ENCODE measurements at regions not wholly inside any gene's neighbourhood (a gene's known extent, or its start where the extent isn't known, plus 50 kb on each side); places are given as distances from the start of the nearest gene placed in this dataset.

DNA sequence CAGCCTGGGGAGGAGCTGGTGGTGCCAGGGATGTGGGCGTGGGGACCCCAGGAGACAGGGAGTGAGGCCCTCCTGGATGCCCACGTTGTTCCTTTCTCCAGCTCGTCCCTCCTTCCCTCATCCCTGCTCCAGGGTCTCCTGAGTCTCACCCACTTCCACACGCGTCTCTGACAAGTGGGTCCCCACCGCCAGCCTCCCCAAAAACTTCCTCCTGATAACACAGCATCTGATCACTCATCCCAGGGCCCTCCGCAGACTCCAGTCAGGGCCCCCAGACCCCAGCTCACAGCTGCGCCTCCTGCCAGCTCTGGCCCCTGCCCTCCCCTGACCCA, 60.6 kb upstream of the INPP5A start:
- H2AFZ ChIP-seq, result no peak overlapping the region
- no peaks in the 10 kb centered on the region for H3K9me2 ChIP-seq (ENCODE audit: insufficient read depth)
- H3K27me3 ChIP-seq (ENCODE audit: insufficient read depth, low read depth), result peaks cover 8% of the 10 kb centered on the region
- no peak for DNase-seq
- H3K36me3 ChIP-seq (ENCODE audit: low read depth), result no peaks in the 10 kb centered on the region
- no TSS peak for BruUV-seq (replicated peaks)
- no peak for TF ChIP-seq EZH2 (IDR thresholded peaks at IDR 0.05; ENCODE audit: low read depth)
- TF ChIP-seq, protein P1, sequence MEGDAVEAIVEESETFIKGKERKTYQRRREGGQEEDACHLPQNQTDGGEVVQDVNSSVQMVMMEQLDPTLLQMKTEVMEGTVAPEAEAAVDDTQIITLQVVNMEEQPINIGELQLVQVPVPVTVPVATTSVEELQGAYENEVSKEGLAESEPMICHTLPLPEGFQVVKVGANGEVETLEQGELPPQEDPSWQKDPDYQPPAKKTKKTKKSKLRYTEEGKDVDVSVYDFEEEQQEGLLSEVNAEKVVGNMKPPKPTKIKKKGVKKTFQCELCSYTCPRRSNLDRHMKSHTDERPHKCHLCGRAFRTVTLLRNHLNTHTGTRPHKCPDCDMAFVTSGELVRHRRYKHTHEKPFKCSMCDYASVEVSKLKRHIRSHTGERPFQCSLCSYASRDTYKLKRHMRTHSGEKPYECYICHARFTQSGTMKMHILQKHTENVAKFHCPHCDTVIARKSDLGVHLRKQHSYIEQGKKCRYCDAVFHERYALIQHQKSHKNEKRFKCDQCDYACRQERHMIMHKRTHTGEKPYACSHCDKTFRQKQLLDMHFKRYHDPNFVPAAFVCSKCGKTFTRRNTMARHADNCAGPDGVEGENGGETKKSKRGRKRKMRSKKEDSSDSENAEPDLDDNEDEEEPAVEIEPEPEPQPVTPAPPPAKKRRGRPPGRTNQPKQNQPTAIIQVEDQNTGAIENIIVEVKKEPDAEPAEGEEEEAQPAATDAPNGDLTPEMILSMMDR (conservative IDR thresholded peaks at IDR 0.05), result no peak
- H4K20me1 ChIP-seq (ENCODE audit: insufficient read depth), result no peaks in the 10 kb centered on the region
- no peak overlapping the region for H3K27ac ChIP-seq
- H3K4me2 ChIP-seq, result no peak overlapping the region
- intact Hi-C loops (cut with micrococcal nuclease; ENCODE audit: unreplicated experiment), result no loop called here
- no peak overlapping the region for H3K4me3 ChIP-seq
- no peaks in the 10 kb centered on the region for H3F3A ChIP-seq (ENCODE audit: insufficient read depth, low read depth)
- POLR2A ChIA-PET (ENCODE audit: unreplicated experiment), result no interaction called here
- no peaks in the 10 kb centered on the region for H3K9me3 ChIP-seq (ENCODE audit: insufficient read depth, low read depth)
- no peaks in the 10 kb centered on the region for H3K79me2 ChIP-seq (ENCODE audit: low read depth)
- H3K4me1 ChIP-seq (replicated peaks; ENCODE audit: insufficient read depth), result no peaks in the 10 kb centered on the region
- CTCF ChIA-PET, result no interaction called here

DNA sequence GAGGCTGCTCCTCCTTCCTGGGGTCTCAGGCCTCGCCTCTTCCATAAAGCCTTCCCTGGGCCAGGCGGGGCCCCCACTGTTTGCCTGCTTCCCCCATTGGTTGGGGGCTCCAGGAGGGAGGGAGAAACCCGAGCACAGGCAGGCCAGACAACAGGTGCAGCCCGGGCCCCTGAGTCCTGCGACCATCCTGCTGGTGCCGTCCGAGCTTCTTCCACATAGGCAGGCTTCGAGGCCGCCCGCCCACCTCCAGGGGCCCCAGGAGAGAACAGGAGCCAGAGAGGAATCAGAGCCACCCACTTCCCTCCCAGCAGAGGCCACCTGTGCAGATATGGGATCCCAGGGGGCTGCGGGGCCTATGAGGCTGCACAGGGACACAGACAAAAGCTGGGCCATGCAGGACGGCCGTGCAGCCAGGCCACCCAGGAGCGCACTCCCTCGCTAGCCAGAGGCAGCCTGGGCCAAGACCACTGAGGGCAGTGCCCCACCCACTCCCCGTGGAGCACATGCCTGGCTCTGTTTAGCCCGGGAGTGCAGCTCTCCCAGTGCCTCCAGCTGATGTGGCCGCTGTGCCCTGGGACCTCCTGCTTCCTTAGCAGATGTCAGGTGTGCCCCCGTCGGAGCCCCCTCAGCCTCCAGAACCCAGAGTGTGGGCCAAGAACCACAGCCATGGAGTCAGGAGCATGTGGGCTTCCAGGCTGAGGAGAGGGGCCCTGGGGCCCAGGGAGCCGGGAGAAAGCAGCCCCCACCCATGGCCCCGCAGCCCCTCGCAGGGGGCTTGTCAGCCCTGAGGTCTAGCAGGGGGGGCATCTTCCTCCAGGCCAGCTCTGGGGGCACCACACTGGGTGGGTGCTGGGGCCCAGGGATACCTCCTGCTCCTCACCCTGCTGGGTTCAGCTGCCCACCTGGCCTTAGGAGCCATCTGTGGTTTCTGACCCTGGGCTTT, 59.9 kb upstream of the INPP5A start:
- no peak overlapping the region for H3K27ac ChIP-seq
- H3K4me2 ChIP-seq, result no peak overlapping the region
- ChIA-PET CTCF (no interaction called here), POLR2A (ENCODE audit: unreplicated experiment) (no interaction called here)
- H3K4me3 ChIP-seq, result no peak overlapping the region
- TF ChIP-seq, protein P1 (conservative IDR thresholded peaks at IDR 0.05), result no peak
- no peak for TF ChIP-seq EZH2 (IDR thresholded peaks at IDR 0.05; ENCODE audit: low read depth)
- no peaks in the 10 kb centered on the region for H4K20me1 ChIP-seq (ENCODE audit: insufficient read depth)
- no peaks in the 10 kb centered on the region for H3K79me2 ChIP-seq (ENCODE audit: low read depth)
- H3K9me2 ChIP-seq (ENCODE audit: insufficient read depth), result no peaks in the 10 kb centered on the region
- intact Hi-C loops (cut with micrococcal nuclease; ENCODE audit: unreplicated experiment), result no loop called here
- H3K27me3 ChIP-seq (ENCODE audit: insufficient read depth, low read depth), result peaks cover 14% of the 10 kb centered on the region
- no peaks in the 10 kb centered on the region for H3F3A ChIP-seq (ENCODE audit: insufficient read depth, low read depth)
- no TSS peak for BruUV-seq (replicated peaks)
- H3K4me1 ChIP-seq (replicated peaks; ENCODE audit: insufficient read depth), result no peaks in the 10 kb centered on the region
- no peaks in the 10 kb centered on the region for H3K36me3 ChIP-seq (ENCODE audit: low read depth)
- no peaks in the 10 kb centered on the region for H3K9me3 ChIP-seq (ENCODE audit: insufficient read depth, low read depth)
- no peak overlapping the region for H2AFZ ChIP-seq
- DNase-seq, result no peak

DNA sequence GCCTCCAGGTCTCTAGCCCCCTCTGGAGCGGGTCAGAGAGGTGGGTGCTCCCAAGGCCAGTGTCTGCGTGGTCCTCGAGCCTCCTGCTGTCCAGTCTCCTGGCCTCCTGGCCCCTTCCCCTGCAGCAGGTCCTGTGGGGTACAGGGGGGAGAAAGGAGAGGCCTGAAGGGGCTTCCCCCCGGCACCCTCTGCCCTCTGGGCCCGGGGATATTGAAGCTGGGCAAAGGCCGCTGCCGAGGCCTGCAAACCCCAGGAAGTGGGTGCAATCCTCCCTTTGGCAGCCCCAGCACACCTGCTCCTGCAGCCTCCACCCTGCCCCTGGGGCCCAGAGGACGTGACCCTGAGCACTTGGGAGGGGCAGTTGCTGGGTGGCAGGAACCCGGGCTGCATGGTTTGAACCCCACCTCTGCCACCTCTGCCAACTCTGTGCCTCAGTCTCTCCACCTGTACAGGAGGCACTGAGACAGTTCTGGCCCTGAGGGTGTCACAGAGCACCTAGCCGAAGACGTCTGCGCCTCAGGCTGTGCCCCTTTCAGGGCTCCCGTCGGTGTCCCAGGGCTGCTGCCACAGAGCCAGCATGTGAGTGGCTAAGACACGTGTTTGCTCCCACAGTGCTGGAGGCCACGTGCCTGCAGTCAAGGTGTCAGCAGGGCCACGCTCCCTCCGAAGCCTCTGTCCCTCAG, 59.1 kb upstream of the INPP5A start:
- no peak for DNase-seq
- Histone ChIP-seq H3K4me2 (no peak overlapping the region), H3K4me1 (replicated peaks; ENCODE audit: insufficient read depth) (no peaks in the 10 kb centered on the region), H3K9me3 (ENCODE audit: insufficient read depth, low read depth) (no peaks in the 10 kb centered on the region), H3K36me3 (ENCODE audit: low read depth) (no peaks in the 10 kb centered on the region), H2AFZ (no peak overlapping the region), H3F3A (ENCODE audit: insufficient read depth, low read depth) (no peaks in the 10 kb centered on the region), H3K79me2 (ENCODE audit: low read depth) (no peaks in the 10 kb centered on the region), H3K27me3 (ENCODE audit: insufficient read depth, low read depth) (peaks cover 14% of the 10 kb centered on the region), H3K27ac (no peak overlapping the region), H4K20me1 (ENCODE audit: insufficient read depth) (no peaks in the 10 kb centered on the region), H3K4me3 (no peak overlapping the region), H3K9me2 (ENCODE audit: insufficient read depth) (no peaks in the 10 kb centered on the region)
- no peak for TF ChIP-seq EZH2 (IDR thresholded peaks at IDR 0.05; ENCODE audit: low read depth)
- TF ChIP-seq, protein P1 (conservative IDR thresholded peaks at IDR 0.05), result no peak
- no TSS peak for BruUV-seq (replicated peaks)
- POLR2A ChIA-PET (ENCODE audit: unreplicated experiment), result no interaction called here
- intact Hi-C loops (cut with micrococcal nuclease; ENCODE audit: unreplicated experiment), result no loop called here
- CTCF ChIA-PET, result interaction anchor here (0.6 kb wide), 1 partner anchor 192 kb away, joined by 14 read pairs; no protein-coding TSS in a partner anchor
